GM23338 (cell line): ENCODE measurements at regions not wholly inside any gene's neighbourhood (a gene's known extent, or its start where the extent isn't known, plus 50 kb on each side); places are given as distances from the start of the nearest gene placed in this dataset.

ENCODE experiments used
- ATAC-seq: fragments of 200-7000 bp; cut with Tn5 transposase; 3 replicates; pipeline ENCODE4 v1.9.1; 2020
- DNase-seq: peaks from one replicate; pipeline ENCODE4 v3.0.0-alpha.2; 2015; ENCODE audit warnings: low spot score
- H2AFZ ChIP-seq: fragments of 200-600 bp; sonication (generic); 2 replicates; pipeline ENCODE4 v1.8.0; 2016; ENCODE audit warnings: antibody characterized with exemption, mild to moderate bottlenecking, moderate library complexity
- H3F3A ChIP-seq: fragments of 200-600 bp; sonication (generic); replicated peaks from 2 replicates; pipeline ENCODE4 v1.8.0; 2017; ENCODE audit warnings: antibody characterized with exemption, mixed run types, low read depth
- H3K27ac ChIP-seq: fragments of 200-600 bp; sonication (generic); 2 replicates; pipeline ENCODE4 v1.6.1; 2016; ENCODE audit warnings: low read depth
- H3K27me3 ChIP-seq: fragments of 200-600 bp; sonication (generic); 2 replicates; pipeline ENCODE4 v1.8.0; 2016; ENCODE audit warnings: mild to moderate bottlenecking, mixed run types, moderate library complexity; ENCODE audit not compliant: insufficient read depth
- H3K36me3 ChIP-seq: fragments of 200-600 bp; sonication (generic); 2 replicates; pipeline ENCODE4 v1.8.0; 2016; ENCODE audit warnings: mild to moderate bottlenecking; ENCODE audit not compliant: insufficient read depth
- H3K4me1 ChIP-seq: fragments of 200-600 bp; sonication (generic); 2 replicates; pipeline ENCODE4 v1.8.0; 2016; ENCODE audit warnings: mild to moderate bottlenecking, moderate library complexity; ENCODE audit not compliant: insufficient read depth
- H3K4me2 ChIP-seq: fragments of 200-600 bp; sonication (generic); 2 replicates; pipeline ENCODE4 v1.7.1; 2017; ENCODE audit warnings: mixed run types
- H3K4me3 ChIP-seq: fragments of 200-600 bp; sonication (generic); 2 replicates; pipeline ENCODE4 v1.6.1; 2016; ENCODE audit warnings: mixed run types
- H3K79me2 ChIP-seq: fragments of 200-600 bp; sonication (generic); replicated peaks from 2 replicates; pipeline ENCODE4 v1.8.0; 2017; ENCODE audit warnings: mild to moderate bottlenecking; ENCODE audit not compliant: insufficient read depth
- H3K9me2 ChIP-seq: fragments of 200-600 bp; sonication (generic); 2 replicates; pipeline ENCODE4 v1.8.0; 2017; ENCODE audit not compliant: insufficient read depth
- H4K20me1 ChIP-seq: fragments of 200-600 bp; sonication (generic); replicated peaks from 2 replicates; pipeline ENCODE4 v1.8.0; 2017; ENCODE audit warnings: mild to moderate bottlenecking; ENCODE audit not compliant: insufficient read depth
- H3K27ac Mint-ChIP-seq: 2 replicates; pipeline ENCODE4 v1.8.0; 2020; ENCODE audit warnings: inconsistent platforms, mild to moderate bottlenecking, moderate library complexity, mixed read lengths
- H3K27me3 Mint-ChIP-seq: 3 replicates; pipeline ENCODE4 v1.8.0; 2022; ENCODE audit warnings: low read depth, mild to moderate bottlenecking, moderate library complexity, mixed read lengths, inconsistent platforms; ENCODE audit not compliant: insufficient read depth, poor library complexity
- H3K36me3 Mint-ChIP-seq: 3 replicates; pipeline ENCODE4 v1.8.0; 2021; ENCODE audit warnings: low read depth, mild to moderate bottlenecking, inconsistent platforms, moderate library complexity, mixed read lengths
- H3K4me1 Mint-ChIP-seq: 3 replicates; pipeline ENCODE4 v1.8.0; 2020; ENCODE audit warnings: mild to moderate bottlenecking, inconsistent platforms, mixed read lengths
- H3K4me3 Mint-ChIP-seq: 3 replicates; pipeline ENCODE4 v1.8.0; 2021; ENCODE audit warnings: moderate library complexity, mild to moderate bottlenecking, inconsistent platforms, mixed read lengths
- H3K9me3 Mint-ChIP-seq: 3 replicates; pipeline ENCODE4 v1.8.0; 2020; ENCODE audit warnings: moderate library complexity, mild to moderate bottlenecking, inconsistent platforms, mixed read lengths
- EZH2phosphoT487 ChIP-seq: fragments of 200-600 bp; sonication (generic); IDR thresholded peaks from one replicate; pipeline ENCODE4 v1.8.1; 2018; ENCODE audit warnings: antibody characterized with exemption; ENCODE audit not compliant: unreplicated experiment
- POLR2AphosphoS5 ChIP-seq: IDR thresholded peaks from 2 replicates; pipeline ENCODE4 v1.6.1; 2016; ENCODE audit warnings: antibody characterized with exemption, low read depth
- STAT1 ChIP-seq: IDR thresholded peaks from one replicate; pipeline ENCODE4 v1.6.1; 2016; ENCODE audit warnings: antibody characterized with exemption; ENCODE audit not compliant: unreplicated experiment
- ZNF114 ChIP-seq: fragments of 250-450 bp; sonication (Bioruptor Pico); IDR thresholded peaks from 2 replicates; pipeline ENCODE4 v1.5.0; 2020; ENCODE audit warnings: mild to moderate bottlenecking, moderate library complexity
- ZNF331 ChIP-seq: fragments of 250-450 bp; sonication (Bioruptor Pico); IDR thresholded peaks from 2 replicates; pipeline ENCODE4 v1.5.0; 2020; ENCODE audit warnings: low read depth, mild to moderate bottlenecking, moderate library complexity
- TF ChIP-seq, protein P1 (sequence below): IDR thresholded peaks from one replicate; pipeline ENCODE4 v1.6.1; 2018; ENCODE audit warnings: antibody characterized with exemption; ENCODE audit not compliant: unreplicated experiment
- TF ChIP-seq, protein P2 (sequence below): fragments of 250-450 bp; sonication (Bioruptor Pico); IDR thresholded peaks from 2 replicates; pipeline ENCODE4 v1.5.0; 2020; ENCODE audit warnings: mild to moderate bottlenecking, moderate library complexity

DNA sequence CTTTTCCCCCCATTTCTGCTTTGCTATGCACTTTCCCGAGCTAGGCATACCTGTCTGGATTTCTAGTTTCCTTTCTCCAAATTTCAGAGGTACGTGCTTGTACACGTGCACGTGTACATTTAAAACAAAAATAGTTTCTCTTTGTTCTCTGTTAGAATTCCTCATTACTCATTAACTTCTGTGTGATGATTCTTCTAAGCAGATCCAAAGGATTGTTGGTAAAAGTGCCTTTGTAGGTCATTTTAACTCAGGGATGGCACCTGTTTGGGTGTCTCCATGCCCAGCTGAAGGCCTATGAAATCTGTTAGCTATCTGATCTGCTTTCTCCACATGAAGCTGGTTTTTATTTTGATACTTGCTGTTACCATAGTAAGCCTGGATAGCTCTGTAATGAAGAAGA is 264.3 kb downstream of the LPIN1 start:
- DNase-seq (no peak), ATAC-seq (no peak)
- no peaks in the 10 kb centered on the region for H3K79me2 ChIP-seq
- H3K4me1 ChIP-seq = no peaks in the 10 kb centered on the region
- H3K9me2 ChIP-seq = 0 out of 2 replicates have a peak, but pooled peaks cover 3% of the 10 kb centered on the region
- TF ChIP-seq EZH2phosphoT487 = no peak
- TF ChIP-seq, protein P1, sequence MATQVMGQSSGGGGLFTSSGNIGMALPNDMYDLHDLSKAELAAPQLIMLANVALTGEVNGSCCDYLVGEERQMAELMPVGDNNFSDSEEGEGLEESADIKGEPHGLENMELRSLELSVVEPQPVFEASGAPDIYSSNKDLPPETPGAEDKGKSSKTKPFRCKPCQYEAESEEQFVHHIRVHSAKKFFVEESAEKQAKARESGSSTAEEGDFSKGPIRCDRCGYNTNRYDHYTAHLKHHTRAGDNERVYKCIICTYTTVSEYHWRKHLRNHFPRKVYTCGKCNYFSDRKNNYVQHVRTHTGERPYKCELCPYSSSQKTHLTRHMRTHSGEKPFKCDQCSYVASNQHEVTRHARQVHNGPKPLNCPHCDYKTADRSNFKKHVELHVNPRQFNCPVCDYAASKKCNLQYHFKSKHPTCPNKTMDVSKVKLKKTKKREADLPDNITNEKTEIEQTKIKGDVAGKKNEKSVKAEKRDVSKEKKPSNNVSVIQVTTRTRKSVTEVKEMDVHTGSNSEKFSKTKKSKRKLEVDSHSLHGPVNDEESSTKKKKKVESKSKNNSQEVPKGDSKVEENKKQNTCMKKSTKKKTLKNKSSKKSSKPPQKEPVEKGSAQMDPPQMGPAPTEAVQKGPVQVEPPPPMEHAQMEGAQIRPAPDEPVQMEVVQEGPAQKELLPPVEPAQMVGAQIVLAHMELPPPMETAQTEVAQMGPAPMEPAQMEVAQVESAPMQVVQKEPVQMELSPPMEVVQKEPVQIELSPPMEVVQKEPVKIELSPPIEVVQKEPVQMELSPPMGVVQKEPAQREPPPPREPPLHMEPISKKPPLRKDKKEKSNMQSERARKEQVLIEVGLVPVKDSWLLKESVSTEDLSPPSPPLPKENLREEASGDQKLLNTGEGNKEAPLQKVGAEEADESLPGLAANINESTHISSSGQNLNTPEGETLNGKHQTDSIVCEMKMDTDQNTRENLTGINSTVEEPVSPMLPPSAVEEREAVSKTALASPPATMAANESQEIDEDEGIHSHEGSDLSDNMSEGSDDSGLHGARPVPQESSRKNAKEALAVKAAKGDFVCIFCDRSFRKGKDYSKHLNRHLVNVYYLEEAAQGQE = no peak
- Mint-ChIP-seq H3K9me3 (no peaks in the 10 kb centered on the region; the same call in 2 of the 3 replicates), H3K36me3 (no peaks in the 10 kb centered on the region), H3K4me3 (no peak overlapping the region), H3K27me3 (peaks cover 2% of the 10 kb centered on the region), H3K4me1 (peaks cover 11% of the 10 kb centered on the region; the same call in 2 of the 3 replicates), H3K27ac (no peak overlapping the region)
- H3K36me3 ChIP-seq = no peaks in the 10 kb centered on the region
- no peak overlapping the region for H2AFZ ChIP-seq
- H3F3A ChIP-seq = no peaks in the 10 kb centered on the region
- no peaks in the 10 kb centered on the region for H4K20me1 ChIP-seq
- no peak overlapping the region for H3K27ac ChIP-seq
- H3K4me2 ChIP-seq = no peak overlapping the region
- no peaks in the 10 kb centered on the region for H3K27me3 ChIP-seq
- H3K4me3 ChIP-seq = no peak overlapping the region

DNA sequence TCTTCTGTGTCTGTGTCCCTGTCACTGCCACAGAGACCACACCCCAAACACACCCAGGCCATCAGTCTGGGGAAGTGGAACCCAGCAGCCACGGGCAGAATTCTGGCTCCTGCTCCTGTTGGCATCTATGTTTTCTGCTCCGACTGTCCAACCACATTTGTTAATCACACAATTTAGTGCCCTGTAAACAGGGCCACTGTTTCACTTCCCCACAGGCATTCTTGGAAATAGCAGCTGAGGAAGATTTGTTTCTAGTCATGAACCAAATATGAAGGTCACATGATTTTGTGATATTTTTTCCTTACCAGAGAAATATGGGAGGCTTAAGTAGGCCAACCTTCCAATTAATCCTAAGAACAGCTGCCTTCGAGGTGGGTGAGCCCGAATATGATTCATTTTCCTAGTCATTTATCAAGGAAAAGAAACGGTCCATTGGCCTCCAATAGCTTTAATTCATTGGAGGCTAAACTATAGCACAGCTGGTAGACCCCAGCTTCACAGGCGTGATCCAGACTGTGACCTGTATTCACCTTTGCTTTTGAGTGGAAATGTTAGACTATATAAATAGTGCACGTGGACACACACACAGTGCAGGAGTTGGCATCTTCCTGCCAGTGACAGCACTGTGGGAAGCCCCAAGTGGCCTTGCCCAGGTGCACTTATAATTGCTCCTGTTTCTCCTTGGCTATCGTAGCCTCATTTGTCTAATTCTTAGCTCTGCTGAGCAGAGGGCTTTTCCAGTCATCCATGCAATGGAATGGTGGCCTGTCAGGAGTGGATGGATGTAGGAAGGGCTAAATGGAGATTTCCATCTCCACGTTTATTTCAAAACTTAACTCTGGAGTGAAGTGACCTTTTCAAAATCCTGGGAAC is 267.9 kb downstream of the LPIN1 start:
- H3K4me2 ChIP-seq = no peak overlapping the region
- H3K4me1 Mint-ChIP-seq = no peaks in the 10 kb centered on the region
- no peaks in the 10 kb centered on the region for H3K27me3 Mint-ChIP-seq
- H3K27ac Mint-ChIP-seq = no peak overlapping the region
- H3K79me2 ChIP-seq = no peaks in the 10 kb centered on the region
- H2AFZ ChIP-seq = no peak overlapping the region
- no peak overlapping the region for H3K4me3 ChIP-seq
- no peak overlapping the region for H3K27ac ChIP-seq
- ATAC-seq (no peak), DNase-seq (no peak)
- no peak overlapping the region for H3K4me3 Mint-ChIP-seq
- no peaks in the 10 kb centered on the region for H3K4me1 ChIP-seq
- H3K9me3 Mint-ChIP-seq = no peaks in the 10 kb centered on the region; the same call in 2 of the 3 replicates
- H3K36me3 ChIP-seq = no peaks in the 10 kb centered on the region
- H3F3A ChIP-seq = no peaks in the 10 kb centered on the region
- H3K27me3 ChIP-seq = no peaks in the 10 kb centered on the region
- no peaks in the 10 kb centered on the region for H4K20me1 ChIP-seq
- H3K36me3 Mint-ChIP-seq = no peaks in the 10 kb centered on the region
- peaks cover 5% of the 10 kb centered on the region; the same call in 1 of the 2 replicates for H3K9me2 ChIP-seq
- TF ChIP-seq, protein P2, sequence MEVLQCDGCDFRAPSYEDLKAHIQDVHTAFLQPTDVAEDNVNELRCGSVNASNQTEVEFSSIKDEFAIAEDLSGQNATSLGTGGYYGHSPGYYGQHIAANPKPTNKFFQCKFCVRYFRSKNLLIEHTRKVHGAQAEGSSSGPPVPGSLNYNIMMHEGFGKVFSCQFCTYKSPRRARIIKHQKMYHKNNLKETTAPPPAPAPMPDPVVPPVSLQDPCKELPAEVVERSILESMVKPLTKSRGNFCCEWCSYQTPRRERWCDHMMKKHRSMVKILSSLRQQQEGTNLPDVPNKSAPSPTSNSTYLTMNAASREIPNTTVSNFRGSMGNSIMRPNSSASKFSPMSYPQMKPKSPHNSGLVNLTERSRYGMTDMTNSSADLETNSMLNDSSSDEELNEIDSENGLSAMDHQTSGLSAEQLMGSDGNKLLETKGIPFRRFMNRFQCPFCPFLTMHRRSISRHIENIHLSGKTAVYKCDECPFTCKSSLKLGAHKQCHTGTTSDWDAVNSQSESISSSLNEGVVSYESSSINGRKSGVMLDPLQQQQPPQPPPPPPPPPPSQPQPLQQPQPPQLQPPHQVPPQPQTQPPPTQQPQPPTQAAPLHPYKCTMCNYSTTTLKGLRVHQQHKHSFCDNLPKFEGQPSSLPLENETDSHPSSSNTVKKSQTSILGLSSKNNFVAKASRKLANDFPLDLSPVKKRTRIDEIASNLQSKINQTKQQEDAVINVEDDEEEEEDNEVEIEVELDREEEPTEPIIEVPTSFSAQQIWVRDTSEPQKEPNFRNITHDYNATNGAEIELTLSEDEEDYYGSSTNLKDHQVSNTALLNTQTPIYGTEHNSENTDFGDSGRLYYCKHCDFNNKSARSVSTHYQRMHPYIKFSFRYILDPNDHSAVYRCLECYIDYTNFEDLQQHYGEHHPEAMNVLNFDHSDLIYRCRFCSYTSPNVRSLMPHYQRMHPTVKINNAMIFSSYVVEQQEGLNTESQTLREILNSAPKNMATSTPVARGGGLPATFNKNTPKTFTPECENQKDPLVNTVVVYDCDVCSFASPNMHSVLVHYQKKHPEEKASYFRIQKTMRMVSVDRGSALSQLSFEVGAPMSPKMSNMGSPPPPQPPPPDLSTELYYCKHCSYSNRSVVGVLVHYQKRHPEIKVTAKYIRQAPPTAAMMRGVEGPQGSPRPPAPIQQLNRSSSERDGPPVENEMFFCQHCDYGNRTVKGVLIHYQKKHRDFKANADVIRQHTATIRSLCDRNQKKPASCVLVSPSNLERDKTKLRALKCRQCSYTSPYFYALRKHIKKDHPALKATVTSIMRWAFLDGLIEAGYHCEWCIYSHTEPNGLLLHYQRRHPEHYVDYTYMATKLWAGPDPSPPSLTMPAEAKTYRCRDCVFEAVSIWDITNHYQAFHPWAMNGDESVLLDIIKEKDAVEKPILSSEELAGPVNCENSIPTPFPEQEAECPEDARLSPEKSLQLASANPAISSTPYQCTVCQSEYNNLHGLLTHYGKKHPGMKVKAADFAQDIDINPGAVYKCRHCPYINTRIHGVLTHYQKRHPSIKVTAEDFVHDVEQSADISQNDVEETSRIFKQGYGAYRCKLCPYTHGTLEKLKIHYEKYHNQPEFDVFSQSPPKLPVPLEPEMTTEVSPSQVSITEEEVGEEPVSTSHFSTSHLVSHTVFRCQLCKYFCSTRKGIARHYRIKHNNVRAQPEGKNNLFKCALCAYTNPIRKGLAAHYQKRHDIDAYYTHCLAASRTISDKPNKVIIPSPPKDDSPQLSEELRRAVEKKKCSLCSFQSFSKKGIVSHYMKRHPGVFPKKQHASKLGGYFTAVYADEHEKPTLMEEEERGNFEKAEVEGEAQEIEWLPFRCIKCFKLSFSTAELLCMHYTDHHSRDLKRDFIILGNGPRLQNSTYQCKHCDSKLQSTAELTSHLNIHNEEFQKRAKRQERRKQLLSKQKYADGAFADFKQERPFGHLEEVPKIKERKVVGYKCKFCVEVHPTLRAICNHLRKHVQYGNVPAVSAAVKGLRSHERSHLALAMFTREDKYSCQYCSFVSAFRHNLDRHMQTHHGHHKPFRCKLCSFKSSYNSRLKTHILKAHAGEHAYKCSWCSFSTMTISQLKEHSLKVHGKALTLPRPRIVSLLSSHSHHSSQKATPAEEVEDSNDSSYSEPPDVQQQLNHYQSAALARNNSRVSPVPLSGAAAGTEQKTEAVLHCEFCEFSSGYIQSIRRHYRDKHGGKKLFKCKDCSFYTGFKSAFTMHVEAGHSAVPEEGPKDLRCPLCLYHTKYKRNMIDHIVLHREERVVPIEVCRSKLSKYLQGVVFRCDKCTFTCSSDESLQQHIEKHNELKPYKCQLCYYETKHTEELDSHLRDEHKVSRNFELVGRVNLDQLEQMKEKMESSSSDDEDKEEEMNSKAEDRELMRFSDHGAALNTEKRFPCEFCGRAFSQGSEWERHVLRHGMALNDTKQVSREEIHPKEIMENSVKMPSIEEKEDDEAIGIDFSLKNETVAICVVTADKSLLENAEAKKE = no peak
- TF ChIP-seq ZNF114 (CRISPR knock-in tag) = no peak
- TF ChIP-seq POLR2AphosphoS5 = no peak
- TF ChIP-seq, protein P1 = no peak
- no peak for TF ChIP-seq STAT1
- no peak for TF ChIP-seq ZNF331 (CRISPR knock-in tag)
